Uterus (tissue), 3 donors: ENCODE measurements at regions not wholly inside any gene's neighbourhood (a gene's known extent, or its start where the extent isn't known, plus 50 kb on each side); places are given as distances from the start of the nearest gene placed in this dataset.

Experiments
- DNase-seq, 2 donors: peaks; one replicate each; pipeline ENCODE4 v3.0.0-alpha.2; 2019 to 2020
- H3K27ac ChIP-seq, 2 donors: fragments of 200-600 bp; sonication (generic); 1 replicate in 1 of 2; 2 replicates in 1 of 2; pipeline ENCODE4 v1.5.1; 2016 to 2018
- H3K27me3 ChIP-seq, 2 donors: fragments of 200-600 bp; sonication (generic); one replicate each; pipeline ENCODE4 v1.5.1; 2018 to 2019; ENCODE audit warnings: control low read depth in 1 of 2
- H3K36me3 ChIP-seq, 2 donors: fragments of 200-600 bp; sonication (generic); one replicate each; pipeline ENCODE4 v1.5.1; 2019; ENCODE audit warnings: control low read depth in 1 of 2
- H3K4me1 ChIP-seq, 2 donors: fragments of 200-600 bp; sonication (generic); one replicate each; pipeline ENCODE4 v1.5.1; 2018 to 2019; ENCODE audit warnings: control low read depth in 1 of 2
- H3K4me3 ChIP-seq, 2 donors: fragments of 200-600 bp; sonication (generic); 1 replicate in 1 of 2; 2 replicates in 1 of 2; pipeline ENCODE4 v1.5.1; 2018 to 2019; ENCODE audit warnings: mild to moderate bottlenecking in 1 of 2
- H3K9me3 ChIP-seq, 2 donors: fragments of 200-600 bp; sonication (generic); one replicate each; pipeline ENCODE4 v1.5.1; 2019; ENCODE audit warnings: control low read depth in 1 of 2
- CTCF ChIP-seq, 4 experiments: fragments of 200-600 bp in 2 of 4; fragments of 450-650 bp in 2 of 4; sonication (generic) in 2 of 4; IDR thresholded peaks; one replicate each; pipeline ENCODE4 v1.5.1; 2016 to 2019; ENCODE audit warnings: antibody characterized with exemption in 4 of 4, mild to moderate bottlenecking in 2 of 4, moderate library complexity in 1 of 4
- POLR2A ChIP-seq, 2 donors: fragments of 450-650 bp; IDR thresholded peaks; one replicate each; pipeline ENCODE4 v1.6.1; 2016; ENCODE audit warnings: antibody characterized with exemption in 2 of 2, mild to moderate bottlenecking in 1 of 2, moderate library complexity in 1 of 2
- intact Hi-C: fragments of 100-400 bp; cut with DNase I; formaldehyde crosslinking; loops from one replicate; pipeline ENCODE4 v1.15.1; 2023; ENCODE audit warnings: low total_unique reads
- donor health status: DM: yes; HTN: yes; CAD: no.

GRCh38 chr22:26903030-26903856 lies 245.9 kb downstream of the MIAT start:
- Histone ChIP-seq H3K27ac (no peak overlapping the region), H3K4me3 (no peak overlapping the region), H3K36me3 (no peaks in the 10 kb centered on the region), H3K27me3 (no peaks in the 10 kb centered on the region), H3K9me3 (no peaks in the 10 kb centered on the region), H3K4me1 (no peaks in the 10 kb centered on the region)
- no peak for DNase-seq
- intact Hi-C loops: no loop called here
- TF ChIP-seq POLR2A (IDR thresholded peaks at IDR 0.05): no peak
- TF ChIP-seq CTCF (IDR thresholded peaks at IDR 0.05): no peak

GRCh38 chr22:26904483-26904882 lies 247.1 kb downstream of the MIAT start:
- Histone ChIP-seq H3K9me3 (no peaks in the 10 kb centered on the region), H3K27me3 (no peaks in the 10 kb centered on the region), H3K27ac (no peak overlapping the region), H3K36me3 (no peaks in the 10 kb centered on the region), H3K4me1 (no peaks in the 10 kb centered on the region), H3K4me3 (no peak overlapping the region)
- no peak for TF ChIP-seq POLR2A (IDR thresholded peaks at IDR 0.05)
- DNase-seq: no peak
- intact Hi-C loops: no loop called here

DNA sequence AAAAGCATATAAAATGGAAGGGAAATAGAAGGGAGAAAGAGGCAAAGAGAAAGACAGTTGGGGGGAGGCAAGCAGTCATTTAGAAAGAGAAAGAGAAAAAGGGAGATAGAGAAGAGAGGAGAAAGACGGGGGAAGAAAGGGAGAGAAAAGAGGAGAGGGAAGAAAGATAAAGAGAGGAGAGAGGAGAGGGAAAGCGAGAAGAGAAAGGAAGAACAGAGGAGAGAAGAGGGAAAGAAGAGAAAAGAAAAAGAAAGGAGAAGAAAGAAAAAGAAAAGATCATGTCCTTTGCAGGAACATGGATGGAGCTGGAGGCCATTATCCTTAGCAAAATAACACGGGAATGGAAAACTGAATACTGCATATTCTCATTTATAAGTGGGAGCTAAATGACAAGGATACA lies 247.7 kb downstream of the MIAT start:
- TF ChIP-seq POLR2A (IDR thresholded peaks at IDR 0.05): no peak
- TF ChIP-seq CTCF (IDR thresholded peaks at IDR 0.05): no peak
- no peak for DNase-seq
- Histone ChIP-seq H3K4me1 (no peaks in the 10 kb centered on the region), H3K4me3 (no peak overlapping the region), H3K36me3 (no peaks in the 10 kb centered on the region), H3K27ac (no peak overlapping the region), H3K27me3 (no peaks in the 10 kb centered on the region), H3K9me3 (no peaks in the 10 kb centered on the region)
- intact Hi-C loops: no loop called here

GRCh38 chr22:26905640-26906039 lies 248.3 kb downstream of the MIAT start:
- no peak overlapping the region for H3K4me3 ChIP-seq
- H3K36me3 ChIP-seq: no peaks in the 10 kb centered on the region
- no peak overlapping the region for H3K27ac ChIP-seq
- DNase-seq: no peak
- no peaks in the 10 kb centered on the region for H3K27me3 ChIP-seq
- TF ChIP-seq CTCF (IDR thresholded peaks at IDR 0.05) (no peak), POLR2A (IDR thresholded peaks at IDR 0.05) (no peak)
- no peaks in the 10 kb centered on the region for H3K9me3 ChIP-seq
- intact Hi-C loops: no loop called here
- no peaks in the 10 kb centered on the region for H3K4me1 ChIP-seq

DNA sequence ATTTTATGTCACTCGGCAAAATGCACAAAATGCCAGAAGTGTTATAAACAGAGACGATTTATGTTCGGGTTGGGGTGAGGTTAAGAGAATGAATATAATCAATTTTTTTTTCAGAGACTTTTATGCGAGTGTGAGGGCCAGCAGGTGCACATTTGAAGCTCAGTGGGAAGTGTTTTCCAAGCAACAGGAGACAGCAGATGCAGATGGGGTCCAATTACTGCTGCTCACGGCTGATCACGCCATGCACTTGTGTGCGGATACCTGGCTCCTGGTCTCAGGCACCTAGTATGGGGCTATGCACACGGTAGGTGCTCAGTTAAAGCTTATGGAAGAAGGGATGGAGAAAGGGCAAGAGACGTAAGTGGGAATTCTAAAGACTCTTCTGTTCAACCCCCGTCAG lies 249.1 kb downstream of the MIAT start:
- no peaks in the 10 kb centered on the region for H3K9me3 ChIP-seq
- no peak overlapping the region for H3K4me3 ChIP-seq
- no peaks in the 10 kb centered on the region for H3K36me3 ChIP-seq
- no peaks in the 10 kb centered on the region for H3K27me3 ChIP-seq
- no peaks in the 10 kb centered on the region for H3K4me1 ChIP-seq
- intact Hi-C loops: no loop called here
- TF ChIP-seq POLR2A (IDR thresholded peaks at IDR 0.05): no peak
- no peak for TF ChIP-seq CTCF (IDR thresholded peaks at IDR 0.05)
- no peak overlapping the region for H3K27ac ChIP-seq
- no peak for DNase-seq
